KG1 (cell line): ENCODE measurements at regions not wholly inside any gene's neighbourhood (a gene's known extent, or its start where the extent isn't known, plus 50 kb on each side); places are given as distances from the start of the nearest gene placed in this dataset.

Source experiments
- DNase-seq: peaks from one replicate; lab custom pipeline; 2025; lab: John Stamatoyannopoulos, UW

DNA sequence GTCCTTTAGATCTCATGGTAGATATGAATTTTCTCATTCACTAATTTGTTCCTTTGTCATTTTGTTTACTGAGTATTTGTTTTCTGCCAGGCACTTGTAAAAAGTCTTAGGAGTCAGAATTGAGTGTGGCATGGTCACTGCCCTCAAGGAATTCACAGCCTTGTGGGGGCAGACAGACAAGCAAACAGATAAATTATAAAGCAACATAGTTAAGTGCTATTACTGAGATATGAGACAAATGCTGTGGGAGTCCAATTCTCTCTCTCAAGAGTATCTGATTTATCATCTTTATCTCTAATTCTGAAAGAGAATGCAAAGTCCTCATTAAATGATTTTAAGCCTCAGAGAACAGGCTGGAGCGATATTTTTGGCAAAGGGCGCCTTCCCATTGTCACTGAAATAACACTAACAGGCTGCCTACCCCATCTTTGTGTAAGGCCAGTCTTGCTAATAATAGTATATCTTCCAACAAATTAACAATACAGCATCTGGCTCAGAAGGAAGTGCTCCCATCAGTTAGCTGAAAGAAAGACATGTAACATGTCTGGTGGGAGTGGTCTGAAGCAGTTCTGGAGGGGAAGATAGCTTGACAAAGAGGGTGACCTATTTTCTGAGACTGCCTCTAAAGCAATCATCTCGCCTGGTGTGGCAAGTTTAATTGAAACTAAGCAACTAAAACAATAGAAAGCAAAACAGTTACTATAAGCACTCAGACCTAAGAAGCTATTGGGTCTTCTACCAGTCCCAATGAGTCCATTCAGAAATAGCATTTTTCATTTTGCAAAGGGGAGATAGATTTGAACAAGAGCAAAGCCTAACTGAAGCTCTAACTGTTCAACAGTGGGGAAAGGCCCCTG, 61.5 kb upstream of the AMOT start:
- no peak for DNase-seq

DNA sequence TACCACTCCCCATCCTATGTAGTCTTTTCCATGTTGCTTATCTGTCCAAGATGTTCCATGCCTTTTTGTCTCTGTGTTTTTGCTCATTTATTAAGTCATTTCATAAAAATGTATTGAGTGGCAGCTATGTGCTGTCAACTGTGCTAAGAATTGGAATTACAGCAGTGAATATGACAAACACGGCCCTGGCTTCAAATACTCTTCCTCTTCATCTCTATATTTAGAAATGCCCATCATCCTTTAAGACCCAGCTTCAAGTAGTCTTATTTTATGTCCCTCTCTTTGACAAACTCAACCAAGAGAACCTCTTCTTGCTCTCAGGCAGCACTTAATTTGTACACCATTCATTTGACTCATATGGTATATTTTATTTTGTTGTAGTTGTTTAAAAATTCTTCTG, 55.4 kb upstream of the AMOT start:
- no peak for DNase-seq
